K562 (cell line): ENCODE measurements at regions not wholly inside any gene's neighbourhood (a gene's known extent, or its start where the extent isn't known, plus 50 kb on each side); places are given as distances from the start of the nearest gene placed in this dataset.

Experiments
- TF ChIP-seq, protein P1 (sequence below): fragments of 450-650 bp; IDR thresholded peaks from 2 replicates; pipeline ENCODE4 v1.6.1; 2016; ENCODE audit warnings: mild to moderate bottlenecking, moderate library complexity
- TF ChIP-seq, protein P2 (sequence below): fragments of 250-450 bp; sonication (Bioruptor Pico); IDR thresholded peaks from 2 replicates; pipeline ENCODE4 v1.5.0; 2020; ENCODE audit warnings: mild to moderate bottlenecking, borderline replicate concordance

DNA sequence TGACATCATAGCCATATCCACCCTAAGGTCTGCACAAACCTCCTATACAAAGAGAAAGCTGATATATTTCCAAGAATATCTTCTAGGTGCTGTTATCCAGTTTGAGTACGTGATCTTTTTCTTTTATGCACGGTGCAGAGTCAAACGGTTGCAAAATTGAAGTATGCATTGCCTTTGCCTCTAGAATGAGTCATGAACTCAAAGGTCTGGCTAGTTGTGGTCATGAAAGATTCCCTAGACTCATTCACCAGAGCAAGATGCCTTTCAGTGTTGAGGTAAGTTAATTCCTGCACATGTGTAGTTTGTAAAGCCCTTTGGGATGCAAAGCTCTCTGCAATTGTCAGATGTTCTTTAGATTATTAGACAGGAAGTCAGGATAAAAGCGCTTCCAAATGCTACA is 704.4 kb downstream of the PCDH19 start (continued):
- TF ChIP-seq, protein P1, sequence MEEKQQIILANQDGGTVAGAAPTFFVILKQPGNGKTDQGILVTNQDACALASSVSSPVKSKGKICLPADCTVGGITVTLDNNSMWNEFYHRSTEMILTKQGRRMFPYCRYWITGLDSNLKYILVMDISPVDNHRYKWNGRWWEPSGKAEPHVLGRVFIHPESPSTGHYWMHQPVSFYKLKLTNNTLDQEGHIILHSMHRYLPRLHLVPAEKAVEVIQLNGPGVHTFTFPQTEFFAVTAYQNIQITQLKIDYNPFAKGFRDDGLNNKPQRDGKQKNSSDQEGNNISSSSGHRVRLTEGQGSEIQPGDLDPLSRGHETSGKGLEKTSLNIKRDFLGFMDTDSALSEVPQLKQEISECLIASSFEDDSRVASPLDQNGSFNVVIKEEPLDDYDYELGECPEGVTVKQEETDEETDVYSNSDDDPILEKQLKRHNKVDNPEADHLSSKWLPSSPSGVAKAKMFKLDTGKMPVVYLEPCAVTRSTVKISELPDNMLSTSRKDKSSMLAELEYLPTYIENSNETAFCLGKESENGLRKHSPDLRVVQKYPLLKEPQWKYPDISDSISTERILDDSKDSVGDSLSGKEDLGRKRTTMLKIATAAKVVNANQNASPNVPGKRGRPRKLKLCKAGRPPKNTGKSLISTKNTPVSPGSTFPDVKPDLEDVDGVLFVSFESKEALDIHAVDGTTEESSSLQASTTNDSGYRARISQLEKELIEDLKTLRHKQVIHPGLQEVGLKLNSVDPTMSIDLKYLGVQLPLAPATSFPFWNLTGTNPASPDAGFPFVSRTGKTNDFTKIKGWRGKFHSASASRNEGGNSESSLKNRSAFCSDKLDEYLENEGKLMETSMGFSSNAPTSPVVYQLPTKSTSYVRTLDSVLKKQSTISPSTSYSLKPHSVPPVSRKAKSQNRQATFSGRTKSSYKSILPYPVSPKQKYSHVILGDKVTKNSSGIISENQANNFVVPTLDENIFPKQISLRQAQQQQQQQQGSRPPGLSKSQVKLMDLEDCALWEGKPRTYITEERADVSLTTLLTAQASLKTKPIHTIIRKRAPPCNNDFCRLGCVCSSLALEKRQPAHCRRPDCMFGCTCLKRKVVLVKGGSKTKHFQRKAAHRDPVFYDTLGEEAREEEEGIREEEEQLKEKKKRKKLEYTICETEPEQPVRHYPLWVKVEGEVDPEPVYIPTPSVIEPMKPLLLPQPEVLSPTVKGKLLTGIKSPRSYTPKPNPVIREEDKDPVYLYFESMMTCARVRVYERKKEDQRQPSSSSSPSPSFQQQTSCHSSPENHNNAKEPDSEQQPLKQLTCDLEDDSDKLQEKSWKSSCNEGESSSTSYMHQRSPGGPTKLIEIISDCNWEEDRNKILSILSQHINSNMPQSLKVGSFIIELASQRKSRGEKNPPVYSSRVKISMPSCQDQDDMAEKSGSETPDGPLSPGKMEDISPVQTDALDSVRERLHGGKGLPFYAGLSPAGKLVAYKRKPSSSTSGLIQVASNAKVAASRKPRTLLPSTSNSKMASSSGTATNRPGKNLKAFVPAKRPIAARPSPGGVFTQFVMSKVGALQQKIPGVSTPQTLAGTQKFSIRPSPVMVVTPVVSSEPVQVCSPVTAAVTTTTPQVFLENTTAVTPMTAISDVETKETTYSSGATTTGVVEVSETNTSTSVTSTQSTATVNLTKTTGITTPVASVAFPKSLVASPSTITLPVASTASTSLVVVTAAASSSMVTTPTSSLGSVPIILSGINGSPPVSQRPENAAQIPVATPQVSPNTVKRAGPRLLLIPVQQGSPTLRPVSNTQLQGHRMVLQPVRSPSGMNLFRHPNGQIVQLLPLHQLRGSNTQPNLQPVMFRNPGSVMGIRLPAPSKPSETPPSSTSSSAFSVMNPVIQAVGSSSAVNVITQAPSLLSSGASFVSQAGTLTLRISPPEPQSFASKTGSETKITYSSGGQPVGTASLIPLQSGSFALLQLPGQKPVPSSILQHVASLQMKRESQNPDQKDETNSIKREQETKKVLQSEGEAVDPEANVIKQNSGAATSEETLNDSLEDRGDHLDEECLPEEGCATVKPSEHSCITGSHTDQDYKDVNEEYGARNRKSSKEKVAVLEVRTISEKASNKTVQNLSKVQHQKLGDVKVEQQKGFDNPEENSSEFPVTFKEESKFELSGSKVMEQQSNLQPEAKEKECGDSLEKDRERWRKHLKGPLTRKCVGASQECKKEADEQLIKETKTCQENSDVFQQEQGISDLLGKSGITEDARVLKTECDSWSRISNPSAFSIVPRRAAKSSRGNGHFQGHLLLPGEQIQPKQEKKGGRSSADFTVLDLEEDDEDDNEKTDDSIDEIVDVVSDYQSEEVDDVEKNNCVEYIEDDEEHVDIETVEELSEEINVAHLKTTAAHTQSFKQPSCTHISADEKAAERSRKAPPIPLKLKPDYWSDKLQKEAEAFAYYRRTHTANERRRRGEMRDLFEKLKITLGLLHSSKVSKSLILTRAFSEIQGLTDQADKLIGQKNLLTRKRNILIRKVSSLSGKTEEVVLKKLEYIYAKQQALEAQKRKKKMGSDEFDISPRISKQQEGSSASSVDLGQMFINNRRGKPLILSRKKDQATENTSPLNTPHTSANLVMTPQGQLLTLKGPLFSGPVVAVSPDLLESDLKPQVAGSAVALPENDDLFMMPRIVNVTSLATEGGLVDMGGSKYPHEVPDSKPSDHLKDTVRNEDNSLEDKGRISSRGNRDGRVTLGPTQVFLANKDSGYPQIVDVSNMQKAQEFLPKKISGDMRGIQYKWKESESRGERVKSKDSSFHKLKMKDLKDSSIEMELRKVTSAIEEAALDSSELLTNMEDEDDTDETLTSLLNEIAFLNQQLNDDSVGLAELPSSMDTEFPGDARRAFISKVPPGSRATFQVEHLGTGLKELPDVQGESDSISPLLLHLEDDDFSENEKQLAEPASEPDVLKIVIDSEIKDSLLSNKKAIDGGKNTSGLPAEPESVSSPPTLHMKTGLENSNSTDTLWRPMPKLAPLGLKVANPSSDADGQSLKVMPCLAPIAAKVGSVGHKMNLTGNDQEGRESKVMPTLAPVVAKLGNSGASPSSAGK: no peak
- TF ChIP-seq, protein P2, sequence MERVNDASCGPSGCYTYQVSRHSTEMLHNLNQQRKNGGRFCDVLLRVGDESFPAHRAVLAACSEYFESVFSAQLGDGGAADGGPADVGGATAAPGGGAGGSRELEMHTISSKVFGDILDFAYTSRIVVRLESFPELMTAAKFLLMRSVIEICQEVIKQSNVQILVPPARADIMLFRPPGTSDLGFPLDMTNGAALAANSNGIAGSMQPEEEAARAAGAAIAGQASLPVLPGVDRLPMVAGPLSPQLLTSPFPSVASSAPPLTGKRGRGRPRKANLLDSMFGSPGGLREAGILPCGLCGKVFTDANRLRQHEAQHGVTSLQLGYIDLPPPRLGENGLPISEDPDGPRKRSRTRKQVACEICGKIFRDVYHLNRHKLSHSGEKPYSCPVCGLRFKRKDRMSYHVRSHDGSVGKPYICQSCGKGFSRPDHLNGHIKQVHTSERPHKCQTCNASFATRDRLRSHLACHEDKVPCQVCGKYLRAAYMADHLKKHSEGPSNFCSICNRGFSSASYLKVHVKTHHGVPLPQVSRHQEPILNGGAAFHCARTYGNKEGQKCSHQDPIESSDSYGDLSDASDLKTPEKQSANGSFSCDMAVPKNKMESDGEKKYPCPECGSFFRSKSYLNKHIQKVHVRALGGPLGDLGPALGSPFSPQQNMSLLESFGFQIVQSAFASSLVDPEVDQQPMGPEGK: no peak
